ENCODE measurements at regions not wholly inside any gene's neighbourhood (a gene's known extent, or its start where the extent isn't known, plus 50 kb on each side); places are given as distances from the start of the nearest gene placed in this dataset.
"Not testable (repeated sequence)": the region's sequence is repeated elsewhere in the genome, so short reads cannot be mapped to it uniquely, and the experiment has no call there.

DNA sequence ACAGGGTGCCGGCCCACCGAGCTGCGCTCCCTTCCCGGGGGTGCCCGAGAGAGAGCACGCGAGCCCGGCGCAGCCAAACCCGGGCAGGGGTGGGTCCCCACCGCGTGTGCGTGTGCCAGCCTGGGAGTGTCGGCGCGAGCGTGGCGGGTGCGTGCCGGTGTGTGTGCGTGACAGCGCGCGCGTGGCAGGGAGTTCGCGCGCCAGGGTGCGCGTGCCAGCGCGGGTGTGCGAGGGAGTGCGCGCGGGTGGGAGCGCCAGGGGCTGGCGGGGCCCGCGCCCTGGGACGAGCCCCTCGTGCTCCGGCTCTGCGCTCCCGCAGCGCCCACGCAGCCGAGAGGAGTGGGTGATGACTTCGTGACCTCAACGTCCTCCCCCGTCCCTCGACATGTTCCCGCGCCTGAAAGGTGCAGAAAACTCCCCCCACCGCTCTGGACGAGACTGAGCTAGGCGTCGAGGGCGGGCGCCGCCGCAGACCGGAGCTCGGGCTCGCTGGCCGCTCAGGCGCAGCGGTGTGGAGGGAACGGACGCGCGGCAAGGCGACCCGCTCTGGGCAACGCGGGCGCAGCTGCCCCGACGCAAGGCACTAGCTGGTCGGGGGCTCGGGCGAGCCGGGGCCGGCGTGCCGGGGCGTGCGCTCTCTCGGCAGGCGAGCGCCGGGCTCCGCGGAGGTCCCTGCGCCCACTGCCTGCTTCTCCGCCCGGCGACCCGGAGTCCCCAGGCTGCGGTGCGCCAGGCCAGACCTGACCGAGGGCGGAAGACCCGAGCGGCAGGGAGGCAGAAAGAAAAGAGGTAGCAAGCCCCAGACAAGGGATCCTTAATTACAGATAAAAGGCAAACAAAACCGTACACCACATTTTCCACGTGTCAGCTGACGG, 582.8 kb downstream of the ZEB2 start:
- no peak for DNase-seq (ENCODE audit: extremely low read depth in 1 of 2, low read depth in 1 of 2)

DNA sequence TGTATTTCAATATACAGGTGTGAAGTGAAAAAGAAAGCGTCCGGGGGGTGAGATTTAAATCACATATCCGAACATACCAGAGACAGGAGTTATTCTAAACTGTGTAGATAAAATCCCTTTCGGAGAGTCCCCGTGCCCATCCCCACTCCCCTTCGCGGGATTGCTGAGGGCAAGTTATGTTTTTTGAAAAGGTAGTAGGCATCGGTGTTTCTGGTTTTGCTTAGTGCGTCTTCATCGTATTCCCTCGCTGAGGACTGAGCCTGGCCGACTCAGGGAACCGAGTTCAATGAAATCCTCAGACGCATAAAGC, 583.4 kb downstream of the ZEB2 start:
- DNase-seq (ENCODE audit: extremely low read depth in 1 of 2, low read depth in 1 of 2), result no peak

DNA sequence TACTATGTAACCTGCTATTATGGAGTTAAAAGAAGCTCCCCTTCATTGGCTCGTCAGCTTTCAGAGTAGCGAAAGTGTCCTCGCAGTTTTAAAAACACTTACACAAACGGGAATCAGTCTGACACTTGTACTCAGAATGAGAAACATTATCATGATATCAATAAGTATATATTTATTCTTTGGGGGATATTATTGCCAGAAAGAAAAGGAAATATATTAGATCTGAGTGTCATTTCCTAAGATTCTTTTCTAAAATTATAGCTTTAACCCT, 584.5 kb downstream of the ZEB2 start:
- DNase-seq (ENCODE audit: extremely low read depth in 1 of 2, low read depth in 1 of 2), result no peak

DNA sequence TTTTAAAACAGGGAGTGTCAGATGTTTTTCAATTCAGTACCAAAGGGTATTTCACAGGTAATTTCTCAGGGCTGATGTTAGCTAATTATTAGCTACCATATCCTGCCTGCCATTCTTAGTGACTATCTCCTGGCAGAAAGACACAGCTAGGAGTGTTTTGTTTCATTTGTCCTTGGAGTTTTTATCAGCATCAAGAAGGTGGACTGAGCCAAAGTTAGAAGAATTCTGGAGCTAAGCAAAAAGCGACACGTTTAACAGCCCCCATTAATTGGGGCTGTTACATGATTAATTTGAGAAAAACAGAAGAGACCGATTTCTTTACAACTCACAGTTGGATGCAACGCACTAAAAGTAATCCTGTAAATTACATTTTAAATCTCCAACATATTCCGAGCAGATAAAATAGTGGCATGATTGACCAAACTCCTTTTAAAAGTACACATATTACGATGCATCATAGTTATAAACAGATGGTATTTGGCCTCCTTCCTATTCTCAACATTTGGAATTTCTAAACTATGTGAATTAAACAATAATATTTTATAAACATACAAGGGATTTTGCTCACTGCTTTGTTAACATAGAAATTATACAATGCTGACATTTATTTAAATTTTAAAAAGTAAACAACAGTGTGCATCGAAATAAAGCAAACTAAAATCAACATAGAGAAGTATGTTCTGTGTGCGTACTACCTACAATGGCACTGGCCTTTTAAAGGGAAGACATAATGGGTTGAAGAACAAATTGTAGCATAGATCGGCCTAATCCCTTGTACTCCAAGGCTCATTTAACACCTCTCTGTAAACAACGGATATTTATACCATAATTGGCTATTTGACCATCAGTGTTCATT, 585.1 kb downstream of the ZEB2 start:
- DNase-seq (ENCODE audit: extremely low read depth in 1 of 2, low read depth in 1 of 2), result no peak

DNA sequence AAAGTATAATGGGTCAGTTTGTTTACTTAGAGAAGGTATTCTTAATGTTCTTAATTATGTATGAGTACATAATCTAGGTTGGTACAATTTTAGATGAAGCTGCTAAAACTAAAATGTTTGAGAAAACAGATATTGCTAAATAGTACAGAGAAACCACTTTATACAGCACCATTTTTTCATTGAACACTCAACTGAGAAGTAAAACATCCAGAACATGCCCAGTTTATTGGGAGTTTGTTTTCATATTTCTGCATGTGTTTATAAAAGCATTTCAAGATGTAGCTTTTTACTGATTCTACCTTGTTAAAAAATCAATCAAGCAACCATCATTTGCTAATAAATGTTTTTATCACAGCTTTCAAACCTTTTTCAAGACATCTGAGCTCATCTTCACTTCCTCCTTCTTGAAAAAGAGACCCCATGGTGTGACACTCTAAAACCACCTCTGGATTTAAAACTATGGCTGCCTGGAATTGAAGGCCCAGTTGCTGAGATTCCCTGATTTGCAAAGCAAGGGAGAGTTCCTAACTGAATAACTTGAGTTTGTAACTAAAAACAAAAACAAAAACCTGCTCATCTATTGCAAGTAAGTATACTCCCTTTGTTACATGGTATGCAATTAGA, 585.9 kb downstream of the ZEB2 start:
- no peak for DNase-seq (ENCODE audit: extremely low read depth in 1 of 2, low read depth in 1 of 2)

DNA sequence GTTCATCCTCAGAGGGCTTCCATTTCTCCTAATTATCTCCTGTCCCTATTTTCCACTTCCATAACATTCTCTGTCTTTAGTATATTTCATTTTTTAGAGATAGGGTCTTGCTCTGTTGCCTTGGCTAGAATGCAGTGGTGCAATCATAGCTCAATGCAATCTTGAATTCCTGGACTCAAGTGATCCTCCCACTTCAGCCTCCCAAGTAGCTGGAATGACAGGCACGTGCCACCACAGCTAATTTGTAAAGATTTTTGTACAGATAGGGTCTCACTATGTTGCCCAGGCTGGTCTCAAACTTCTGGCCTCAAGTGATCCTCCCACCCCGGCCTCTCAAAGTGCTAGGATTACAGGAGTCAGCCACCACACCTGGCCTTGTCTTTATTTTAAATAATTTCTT, 589.0 kb downstream of the ZEB2 start:
- no peak for DNase-seq (ENCODE audit: extremely low read depth in 1 of 2, low read depth in 1 of 2)

DNA sequence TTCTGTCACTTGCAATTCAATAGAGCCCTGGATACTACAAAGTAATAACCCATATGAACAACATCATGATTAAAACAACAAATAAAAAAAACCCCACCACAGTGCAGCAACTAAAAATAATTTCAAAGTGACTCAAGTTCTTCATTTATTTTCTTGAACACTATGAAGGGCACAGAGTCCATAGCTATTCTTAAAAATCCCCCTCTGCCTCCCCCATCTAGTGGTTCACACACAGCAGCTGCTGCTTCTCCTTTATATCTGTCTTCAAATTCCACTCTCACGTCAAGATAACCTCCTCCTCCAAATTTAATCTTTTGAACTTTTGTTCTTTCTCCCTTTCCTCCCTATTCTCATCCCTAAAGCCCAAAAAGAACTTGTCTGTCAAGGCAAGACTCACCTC, 591.3 kb downstream of the ZEB2 start:
- no peak for DNase-seq (ENCODE audit: extremely low read depth in 1 of 2, low read depth in 1 of 2)

DNA sequence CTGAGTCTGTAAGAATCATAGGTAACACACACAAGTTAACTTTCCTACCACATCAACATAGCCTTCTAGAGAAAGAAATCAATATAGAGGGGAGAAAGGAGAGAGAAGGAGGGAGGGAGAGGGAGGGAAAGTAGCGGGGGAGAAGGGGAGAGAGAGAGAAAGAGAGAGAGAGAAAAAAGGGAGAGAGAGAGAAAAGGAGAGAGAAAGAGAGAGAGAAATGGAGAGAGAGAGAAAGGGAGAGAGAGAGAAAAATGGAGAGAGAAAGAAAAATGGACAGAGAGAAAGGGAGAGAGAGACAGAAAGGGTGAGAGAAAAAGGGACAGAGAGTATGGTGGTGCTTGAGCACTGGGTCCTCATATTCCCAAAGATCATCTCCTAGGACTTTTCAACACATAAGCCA, 591.7 kb downstream of the ZEB2 start:
- DNase-seq (ENCODE audit: extremely low read depth in 1 of 2, low read depth in 1 of 2), result no peak

DNA sequence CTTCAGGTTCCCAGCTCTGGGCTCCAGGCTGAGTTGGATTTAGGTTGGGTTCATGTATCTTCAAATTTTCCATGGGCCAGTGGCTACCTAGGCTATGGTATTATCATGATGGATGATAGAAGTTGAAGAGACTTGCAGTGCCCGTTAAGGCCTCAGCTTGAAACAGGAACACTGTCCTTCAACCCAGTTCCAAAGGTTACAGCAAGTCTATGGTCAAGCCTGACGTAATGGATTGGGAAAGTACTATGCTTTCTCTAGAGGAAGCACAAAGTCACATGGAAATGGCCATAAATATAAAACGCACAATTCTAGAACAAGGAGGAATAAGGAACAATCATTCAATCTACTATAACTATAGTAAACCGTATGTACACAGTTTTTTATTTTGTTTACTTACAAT, 593.2 kb downstream of the ZEB2 start:
- no peak for DNase-seq (ENCODE audit: extremely low read depth in 1 of 2, low read depth in 1 of 2)

DNA sequence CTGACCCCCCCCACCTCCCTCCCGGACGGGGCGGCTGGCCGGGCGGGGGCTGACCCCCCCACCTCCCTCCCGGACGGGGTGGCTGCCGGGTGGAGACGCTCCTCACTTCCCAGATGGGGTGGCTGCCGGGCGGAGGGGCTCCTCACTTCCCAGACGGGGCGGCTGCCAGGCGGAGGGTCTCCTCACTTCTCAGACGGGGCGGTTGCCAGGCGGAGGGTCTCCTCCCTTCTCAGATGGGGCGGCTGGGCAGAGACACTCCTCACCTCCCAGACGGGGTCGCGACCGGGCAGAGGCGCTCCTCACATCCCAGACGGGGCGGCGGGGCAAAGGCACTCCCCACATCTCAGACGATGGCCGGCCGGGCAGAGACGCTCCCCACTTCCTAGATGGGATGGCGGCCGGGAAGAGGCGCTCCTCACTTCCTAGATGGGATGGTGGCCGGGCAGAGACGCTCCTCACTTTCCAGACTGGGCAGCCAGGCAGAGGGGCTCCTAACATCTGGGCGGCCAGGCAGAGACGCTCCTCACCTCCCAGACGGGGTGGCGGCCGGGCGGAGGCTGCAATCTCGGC, 597.6 kb downstream of the ZEB2 start:
- not testable (repeated sequence) for DNase-seq (ENCODE audit: extremely low read depth in 1 of 2, low read depth in 1 of 2)

DNA sequence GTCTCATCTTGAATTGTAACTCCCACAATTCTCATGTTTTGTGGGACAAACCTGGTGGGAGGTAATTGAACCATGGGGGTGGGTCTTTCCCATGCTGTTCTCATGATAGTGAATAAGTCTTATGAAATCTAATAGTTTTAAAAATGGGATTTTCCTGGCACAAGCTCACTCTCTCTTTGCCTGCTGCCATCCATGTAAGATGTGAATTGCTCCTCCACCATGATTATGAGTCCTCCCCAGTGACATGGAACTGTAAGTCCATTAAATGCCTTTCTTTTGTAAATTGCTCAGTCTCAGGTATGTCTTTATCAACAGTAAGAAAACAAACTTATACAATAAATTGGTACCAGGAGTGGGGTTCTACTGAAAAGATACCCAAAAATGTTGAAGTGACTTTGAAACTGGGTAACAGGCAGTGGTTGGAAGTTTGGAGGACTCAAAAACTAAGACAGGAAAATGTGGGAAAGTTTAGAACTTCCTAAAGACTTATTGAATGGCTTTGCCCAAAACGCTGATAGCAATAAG, 601.4 kb downstream of the ZEB2 start:
- DNase-seq (ENCODE audit: extremely low read depth in 1 of 2, low read depth in 1 of 2), result no peak

DNA sequence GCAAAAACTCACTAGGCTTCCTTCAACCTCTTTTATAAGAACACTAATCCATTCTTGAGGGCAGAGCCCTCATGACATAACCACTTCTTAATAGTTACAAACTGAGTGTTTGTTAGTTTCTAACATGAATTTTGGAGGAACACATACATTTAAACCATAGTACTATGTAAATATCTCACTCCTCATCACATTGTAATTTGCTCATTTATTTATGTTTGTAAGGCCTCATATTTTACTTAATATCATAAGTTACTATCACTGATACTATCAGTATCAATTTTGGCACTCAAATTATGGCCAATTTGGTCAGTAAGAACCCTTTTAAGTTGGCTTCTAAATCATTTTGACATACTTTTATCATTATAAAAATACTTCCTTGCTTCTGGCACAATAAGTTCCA, 603.1 kb downstream of the ZEB2 start:
- DNase-seq (ENCODE audit: extremely low read depth in 1 of 2, low read depth in 1 of 2), result no peak

DNA sequence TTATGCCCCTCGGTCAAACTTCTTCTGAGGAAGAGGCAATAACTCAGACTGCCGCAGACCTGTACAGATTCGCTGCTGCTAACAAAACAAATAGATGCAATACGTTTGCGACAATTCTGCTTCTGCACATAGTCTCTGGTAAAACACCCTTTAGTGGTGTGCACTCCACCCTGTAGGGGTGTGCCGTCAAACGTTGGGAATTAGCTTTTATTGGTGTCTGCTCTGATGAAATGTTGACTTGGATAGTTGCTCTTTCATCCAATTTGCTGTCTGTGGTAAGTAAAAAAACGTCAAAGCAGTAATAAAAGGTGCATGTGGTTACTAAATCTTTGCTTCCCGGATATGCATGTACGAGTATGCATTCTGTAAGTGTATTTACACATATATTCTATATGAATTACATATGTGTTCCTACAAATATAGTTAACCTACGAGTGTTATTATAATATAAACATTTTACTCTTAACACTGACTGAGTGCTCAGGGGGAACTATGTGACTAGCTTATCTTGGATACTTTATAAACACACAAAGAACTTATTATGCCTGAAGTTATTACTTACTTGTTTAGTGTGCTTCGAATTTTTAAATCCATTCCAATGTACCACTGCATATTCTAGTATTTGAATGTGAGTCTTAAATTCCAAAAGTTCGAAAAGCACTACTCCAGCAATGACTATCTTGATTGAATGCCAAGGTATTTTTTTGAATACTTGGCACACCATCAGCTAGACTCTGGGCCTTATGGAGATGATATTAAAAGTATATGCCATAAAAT, 610.2 kb downstream of the ZEB2 start:
- DNase-seq (ENCODE audit: extremely low read depth in 1 of 2, low read depth in 1 of 2), result no peak

DNA sequence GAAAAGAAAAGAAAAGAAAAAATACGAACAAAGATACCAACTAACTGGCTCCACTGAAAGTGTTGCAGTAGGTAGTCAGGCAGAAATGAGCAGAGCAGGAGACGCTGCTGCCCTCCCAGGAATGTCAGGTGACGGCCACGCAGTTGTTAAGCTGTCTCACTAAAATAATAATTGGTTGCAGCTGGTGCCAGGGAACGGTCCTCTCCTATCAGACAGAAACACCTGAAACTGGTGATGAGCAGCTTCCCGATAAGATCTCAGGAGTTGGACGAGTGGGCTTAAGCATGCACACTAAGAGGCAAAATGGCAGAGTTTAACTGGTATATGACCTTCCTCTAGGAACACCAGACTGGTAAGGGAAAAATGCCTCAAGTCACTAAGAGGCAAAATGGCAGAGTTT, 611.1 kb downstream of the ZEB2 start:
- no peak for DNase-seq (ENCODE audit: extremely low read depth in 1 of 2, low read depth in 1 of 2)

DNA sequence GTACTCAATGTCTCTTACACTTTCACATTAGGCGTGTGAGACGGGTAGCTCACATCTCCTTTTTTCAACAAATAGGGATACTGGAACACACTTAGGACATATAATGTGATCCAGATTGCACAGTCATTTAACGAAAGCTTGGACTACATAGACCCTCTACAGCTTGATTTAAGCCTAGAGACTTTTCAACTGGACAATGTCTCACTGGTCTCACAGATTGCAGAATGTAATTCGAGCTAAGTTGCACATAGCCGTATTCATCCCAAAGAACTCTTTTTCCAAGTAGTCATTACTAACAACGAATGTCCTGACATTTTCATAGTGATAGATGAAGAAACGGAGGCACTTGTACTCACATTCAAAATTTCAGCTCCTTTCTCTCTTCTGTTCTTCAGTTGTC, 612.1 kb downstream of the ZEB2 start:
- no peak for DNase-seq (ENCODE audit: extremely low read depth in 1 of 2, low read depth in 1 of 2)

DNA sequence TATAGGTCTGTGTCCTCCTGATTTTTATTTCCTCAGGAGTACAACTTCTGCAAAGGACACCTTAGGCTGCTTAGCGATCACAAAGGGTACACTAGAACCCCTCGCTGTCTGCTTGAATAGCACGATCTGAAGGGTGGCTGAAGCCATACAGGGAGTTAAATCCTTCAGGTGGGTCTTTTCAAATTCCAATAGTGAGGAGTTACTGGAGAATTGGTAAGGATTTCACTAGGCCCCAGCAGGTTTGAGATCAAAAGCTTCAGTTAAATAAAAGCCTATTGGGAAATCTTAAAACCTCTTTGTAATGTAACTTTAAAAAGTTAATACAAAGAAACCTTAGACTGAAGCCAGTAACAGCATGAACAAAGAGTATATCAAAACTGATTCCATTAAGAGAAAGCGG, 613.1 kb downstream of the ZEB2 start:
- DNase-seq (ENCODE audit: extremely low read depth in 1 of 2, low read depth in 1 of 2), result no peak

DNA sequence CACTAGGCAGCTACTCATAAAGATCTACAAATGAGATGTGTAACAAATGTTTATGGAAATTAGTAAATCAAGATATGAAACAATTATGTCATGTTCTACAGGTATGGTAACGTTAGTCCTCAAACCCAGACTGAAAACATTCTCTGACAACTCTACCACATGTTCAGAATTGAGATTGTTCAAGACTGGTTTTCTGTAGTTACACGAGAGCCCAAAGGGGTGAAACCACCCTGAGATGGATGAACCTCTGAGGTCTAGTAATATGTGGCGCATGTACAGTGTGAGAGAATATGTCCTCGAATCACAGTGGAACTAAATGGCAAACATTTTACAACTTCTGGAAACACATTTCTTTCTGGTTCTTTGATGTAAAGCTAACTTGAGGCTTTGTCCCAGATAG, 614.3 kb downstream of the ZEB2 start:
- no peak for DNase-seq (ENCODE audit: extremely low read depth in 1 of 2, low read depth in 1 of 2)

DNA sequence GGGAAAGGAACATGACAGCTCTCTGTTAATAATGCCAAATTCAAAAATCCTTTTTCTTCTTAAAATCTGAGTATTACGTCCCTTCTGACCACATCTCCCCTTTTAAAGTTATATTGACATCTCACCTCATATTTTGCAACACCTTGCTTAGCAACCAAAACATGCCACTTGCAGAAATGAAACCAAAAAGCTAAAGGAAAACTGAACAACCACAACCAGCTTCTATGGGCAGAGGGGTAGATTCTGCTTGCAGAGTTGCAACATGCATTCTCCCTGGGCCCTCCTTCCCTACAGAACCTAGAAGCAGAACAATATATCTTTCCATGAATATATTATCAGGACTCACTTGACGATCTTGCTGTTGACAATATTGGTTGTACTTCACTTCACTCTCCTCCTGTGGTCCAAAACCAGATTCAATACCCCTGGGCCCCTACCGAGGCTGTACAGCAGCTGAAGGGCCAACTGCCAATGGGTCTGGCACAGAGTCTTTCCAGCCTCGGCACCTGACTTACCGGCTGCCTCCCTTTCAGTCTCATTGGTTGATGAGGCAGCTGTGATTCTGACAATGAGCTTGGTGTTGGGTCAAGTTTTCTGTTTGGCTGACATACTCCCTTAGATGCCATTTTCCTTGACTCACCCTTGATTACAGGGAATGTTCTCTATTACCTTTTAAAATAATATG, 616.6 kb downstream of the ZEB2 start:
- DNase-seq (ENCODE audit: extremely low read depth in 1 of 2, low read depth in 1 of 2), result no peak

DNA sequence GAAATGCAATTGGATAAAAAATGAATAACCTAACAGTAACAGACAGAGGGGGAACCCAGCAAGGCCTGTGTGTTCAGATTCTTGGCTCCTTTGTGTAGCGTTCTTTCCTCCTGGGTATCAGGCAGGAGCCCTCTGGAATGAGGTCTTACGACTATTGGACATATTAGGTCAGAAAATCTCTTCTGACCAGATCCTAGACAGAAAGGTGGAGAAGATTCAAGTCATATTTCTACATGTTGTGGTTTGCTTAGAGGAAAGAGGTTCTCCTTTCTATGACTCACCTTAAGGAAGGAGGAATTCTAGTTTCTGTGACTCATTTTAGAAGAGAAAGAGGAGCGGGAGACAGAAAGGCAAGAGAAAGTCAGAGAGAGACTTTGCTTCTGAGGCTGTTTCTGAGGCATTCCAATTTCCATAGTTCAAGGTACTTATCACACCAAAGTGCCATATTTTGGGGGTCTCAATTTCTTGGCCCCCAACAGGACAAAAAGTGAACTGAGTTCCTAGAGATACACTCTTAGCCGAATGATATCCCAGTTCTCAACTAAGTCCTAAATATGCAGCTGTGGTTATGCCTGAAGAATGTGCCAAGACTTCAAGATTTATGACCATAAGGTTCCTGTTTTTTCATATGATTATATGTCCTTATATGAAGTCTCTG, 618.6 kb downstream of the ZEB2 start:
- no peak for DNase-seq (ENCODE audit: extremely low read depth in 1 of 2, low read depth in 1 of 2)

DNA sequence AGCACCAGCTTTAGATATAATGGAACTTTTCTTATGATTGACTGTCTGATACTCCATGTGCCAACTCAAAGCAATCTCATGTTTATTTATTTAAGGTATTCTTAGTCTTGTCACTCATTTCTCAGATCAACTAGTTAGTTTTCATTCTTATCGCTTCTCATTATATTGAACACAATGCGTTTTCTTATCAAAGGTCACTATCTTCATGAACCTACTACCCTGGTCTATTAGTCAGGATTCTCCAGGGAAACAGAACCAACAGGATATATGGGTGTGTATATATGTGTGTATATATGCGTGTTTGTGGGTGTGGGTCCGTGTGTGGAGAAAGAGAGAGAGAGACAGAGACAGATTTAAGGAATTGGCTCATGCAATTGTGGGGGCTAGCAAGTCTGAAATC, 619.9 kb downstream of the ZEB2 start:
- no peak for DNase-seq (ENCODE audit: extremely low read depth in 1 of 2, low read depth in 1 of 2)
